ENCODE measurements at regions not wholly inside any gene's neighbourhood (a gene's known extent, or its start where the extent isn't known, plus 50 kb on each side); places are given as distances from the start of the nearest gene placed in this dataset.
A peak's percentile ranks its signal among the peaks of the same experiment; 100 is the strongest.

DNA sequence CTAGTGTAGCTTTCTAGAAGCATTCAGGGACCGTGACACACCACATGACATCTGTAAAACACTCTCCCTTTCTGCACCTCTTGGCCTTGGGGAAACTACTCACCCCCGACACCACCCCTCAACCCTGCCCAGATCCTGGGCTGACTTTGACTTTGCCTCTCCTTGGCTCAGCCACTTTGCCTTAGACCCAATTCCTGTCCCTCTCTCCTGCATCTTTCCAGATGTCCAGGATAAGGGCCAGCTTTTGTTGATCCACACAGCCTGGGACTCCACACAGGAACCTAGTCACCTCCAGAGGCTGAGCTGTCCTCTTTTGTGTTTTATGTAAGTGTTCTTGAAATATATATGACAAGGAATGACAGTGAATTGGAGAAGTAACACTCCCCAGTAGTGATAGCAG, 153.7 kb upstream of the PLXNC1 start:
- H3K4ac ChIP-seq (ENCODE audit: low read depth, low read length), result no peak overlapping the region
- no peak overlapping the region for H3K9ac ChIP-seq (ENCODE audit: extremely low read depth, insufficient read length, low read length)
- no peaks in the 10 kb centered on the region for H3K4me1 ChIP-seq (ENCODE audit: insufficient read depth, low read length)
- H4K8ac ChIP-seq (replicated peaks; ENCODE audit: insufficient read length, low read depth, low read length), result no peak overlapping the region
- no peak overlapping the region for H2AFZ ChIP-seq (ENCODE audit: low read length)
- no peak overlapping the region for H2BK20ac ChIP-seq (ENCODE audit: low read depth, low read length, poor library complexity, severe bottlenecking)
- no peak overlapping the region for H2BK12ac ChIP-seq (ENCODE audit: insufficient read length, low read depth, low read length)
- peaks cover 0 to 10% (median 3%) of the 10 kb centered on the region in 3 experiments; a peak in 5 of 7 replicates for H3K36me3 Mint-ChIP-seq (ENCODE audit: insufficient read depth in 1 of 3, low read depth in 3 of 3)
- no peak for DNase-seq
- no peaks in the 10 kb centered on the region for H3K79me1 ChIP-seq (ENCODE audit: insufficient read depth, low read depth, low read length, poor library complexity, severe bottlenecking)
- no peak for TF ChIP-seq CTCF (conservative IDR thresholded peaks at IDR 0.05)
- no peaks in the 10 kb centered on the region for H4K20me1 ChIP-seq (ENCODE audit: control insufficient read depth, insufficient read depth, insufficient read length)
- peaks cover 5 to 12% of the 10 kb centered on the region in 2 experiments; a peak in 3 of 5 replicates for H3K9me3 Mint-ChIP-seq
- H3K56ac ChIP-seq (ENCODE audit: insufficient read length, low read depth, low read length), result no peak overlapping the region
- H2BK5ac ChIP-seq (ENCODE audit: insufficient read length, low read length), result no peak overlapping the region
- no peak overlapping the region for H3K23ac ChIP-seq (ENCODE audit: insufficient read length, low read depth, low read length)
- no peak overlapping the region for H3K18ac ChIP-seq (ENCODE audit: insufficient read length, low read depth, low read length)
- H3K9me3 ChIP-seq (ENCODE audit: control insufficient read depth, low read depth, low read length), result no peaks in the 10 kb centered on the region
- no peaks in the 10 kb centered on the region; the same call in 1 of the 2 replicates for H3K27me3 Mint-ChIP-seq (ENCODE audit: low read depth)
- no peak overlapping the region for H3K4me2 ChIP-seq (ENCODE audit: insufficient read depth, insufficient read length, low read length)
- no peak overlapping the region for H3K27ac ChIP-seq (ENCODE audit: insufficient read length, low read depth, low read length)
- H3K4me3 Mint-ChIP-seq, result no peak overlapping the region
- H4K91ac ChIP-seq (ENCODE audit: insufficient read length, low read depth, low read length), result no peak overlapping the region
- H2BK120ac ChIP-seq (ENCODE audit: low read depth, low read length, poor library complexity, severe bottlenecking), result no peak overlapping the region
- no peak overlapping the region for H2BK15ac ChIP-seq (ENCODE audit: low read depth, low read length)
- no peaks in the 10 kb centered on the region for H3K27me3 ChIP-seq (ENCODE audit: insufficient read depth, low read length)
- peak overlapping the region in 1 of 3 experiments; percentile 55; a peak in 2 of 7 replicates for H3K27ac Mint-ChIP-seq
- no peak overlapping the region for H3K14ac ChIP-seq (ENCODE audit: insufficient read depth, low read length)
- no CpG with 5 or more reads among the region's 2 CpGs for WGBS (ENCODE audit: extremely low coverage, insufficient read length, low lambda C conversion rate)
- peaks cover 9 to 10% of the 10 kb centered on the region in 2 experiments for H3K4me1 Mint-ChIP-seq
- no peaks in the 10 kb centered on the region for H3K23me2 ChIP-seq (ENCODE audit: insufficient read length, low read depth, low read length, poor library complexity, severe bottlenecking)
- H2AK5ac ChIP-seq (ENCODE audit: insufficient read length, low read length), result no peak overlapping the region
- H3T11ph ChIP-seq (ENCODE audit: low read length), result no peak overlapping the region
- H3K79me2 ChIP-seq (ENCODE audit: insufficient read depth, low read length), result no peaks in the 10 kb centered on the region
- H4K5ac ChIP-seq (ENCODE audit: insufficient read length, low read depth, low read length), result no peak overlapping the region

All from H9 (cell line).